WTC11 (cell line): ENCODE measurements at regions not wholly inside any gene's neighbourhood (a gene's known extent, or its start where the extent isn't known, plus 50 kb on each side); places are given as distances from the start of the nearest gene placed in this dataset.

Experiments used
- ATAC-seq: fragments of 200-7000 bp; cut with Tn5 transposase; 2 replicates; pipeline ENCODE4 v1.10.0; 2021; ENCODE audit warnings: mild to moderate bottlenecking, moderate library complexity
- CTCF ChIA-PET: fragments of 300-600 bp; sonication (Branson Sonifier 250); formaldehyde crosslinking; loops from one replicate; lab custom pipeline; 2021; ENCODE audit warnings: antibody characterized with exemption; lab: Charles Lee
- POLR2A ChIA-PET: fragments of 350-600 bp; sonication (Branson Sonifier 250); formaldehyde crosslinking; loops from one replicate; lab custom pipeline; 2021; ENCODE audit warnings: antibody characterized with exemption; lab: Charles Lee
- DNase-seq: peaks from one replicate; pipeline ENCODE4 v3.0.0; 2021; ENCODE audit warnings: low spot score
- H3K27ac Mint-ChIP-seq: 2 replicates; pipeline ENCODE4 v1.8.0; 2021; ENCODE audit warnings: mixed read lengths
- H3K27me3 Mint-ChIP-seq: 2 replicates; pipeline ENCODE4 v1.8.0; 2021; ENCODE audit warnings: low read depth, mild to moderate bottlenecking, moderate library complexity, mixed read lengths
- H3K36me3 Mint-ChIP-seq: 2 replicates; pipeline ENCODE4 v1.8.0; 2021; ENCODE audit warnings: mixed read lengths
- H3K4me1 Mint-ChIP-seq: 2 replicates; pipeline ENCODE4 v1.8.0; 2022; ENCODE audit warnings: mixed read lengths
- H3K4me3 Mint-ChIP-seq: 2 replicates; pipeline ENCODE4 v1.8.0; 2021; ENCODE audit warnings: mild to moderate bottlenecking, moderate library complexity, mixed read lengths
- H3K9me3 Mint-ChIP-seq: 2 replicates; pipeline ENCODE4 v1.8.0; 2021; ENCODE audit warnings: mixed read lengths
- ATF6 ChIP-seq: sonication (generic); formaldehyde crosslinking; IDR thresholded peaks from 2 replicates; pipeline ENCODE4 v1.8.1; 2023; ENCODE audit warnings: mild to moderate bottlenecking, missing genetic modification reagents
- CREM ChIP-seq: sonication (generic); formaldehyde crosslinking; IDR thresholded peaks from 2 replicates; pipeline ENCODE4 v1.8.1; 2022; ENCODE audit warnings: mild to moderate bottlenecking, missing genetic modification reagents, moderate library complexity
- CTCF ChIP-seq: fragments of 200-600 bp; IDR thresholded peaks from 2 replicates; pipeline ENCODE4 v1.8.0; 2022; ENCODE audit warnings: antibody characterized with exemption
- FOXJ3 ChIP-seq: sonication (generic); formaldehyde crosslinking; IDR thresholded peaks from 2 replicates; pipeline ENCODE4 v1.9.0; 2021; ENCODE audit warnings: missing genetic modification reagents, mild to moderate bottlenecking, borderline replicate concordance
- FOXP1 ChIP-seq: sonication (generic); formaldehyde crosslinking; IDR thresholded peaks from 2 replicates; pipeline ENCODE4 v1.8.0; 2022; ENCODE audit warnings: missing genetic modification reagents, mild to moderate bottlenecking, moderate library complexity, borderline replicate concordance
- GABPB1 ChIP-seq: sonication (generic); formaldehyde crosslinking; IDR thresholded peaks from 2 replicates; pipeline ENCODE4 v1.8.1; 2023; ENCODE audit warnings: mild to moderate bottlenecking, missing genetic modification reagents
- GTF2I ChIP-seq: fragments of 250-450 bp; sonication (Bioruptor Pico); conservative IDR thresholded peaks from 2 replicates; pipeline ENCODE4 v1.4.0; 2021; ENCODE audit warnings: mild to moderate bottlenecking
- MAX ChIP-seq: sonication (generic); formaldehyde crosslinking; IDR thresholded peaks from 2 replicates; pipeline ENCODE4 v1.8.0; 2022; ENCODE audit warnings: mild to moderate bottlenecking, missing genetic modification reagents
- NR1H2 ChIP-seq: sonication (generic); formaldehyde crosslinking; IDR thresholded peaks from 2 replicates; pipeline ENCODE4 v1.9.0; 2021; ENCODE audit warnings: mild to moderate bottlenecking, moderate library complexity, missing genetic modification reagents
- NR2C2 ChIP-seq: sonication (generic); formaldehyde crosslinking; IDR thresholded peaks from 2 replicates; pipeline ENCODE4 v1.8.0; 2022; ENCODE audit warnings: mild to moderate bottlenecking, missing genetic modification reagents
- RORB ChIP-seq: fragments of 250-450 bp; sonication (Bioruptor Pico); IDR thresholded peaks from 2 replicates; pipeline ENCODE4 v1.9.0; 2021; ENCODE audit warnings: mild to moderate bottlenecking
- SMAD3 ChIP-seq: sonication (generic); formaldehyde crosslinking; IDR thresholded peaks from 2 replicates; pipeline ENCODE4 v1.8.0; 2022; ENCODE audit warnings: missing genetic modification reagents, mild to moderate bottlenecking, borderline replicate concordance
- SMAD4 ChIP-seq: sonication (generic); formaldehyde crosslinking; IDR thresholded peaks from 2 replicates; pipeline ENCODE4 v1.8.0; 2022; ENCODE audit warnings: mild to moderate bottlenecking, missing genetic modification reagents
- SOX15 ChIP-seq: fragments of 250-450 bp; sonication (Bioruptor Pico); IDR thresholded peaks from 2 replicates; pipeline ENCODE4 v1.9.0; 2021; ENCODE audit warnings: mild to moderate bottlenecking
- TEAD1 ChIP-seq: sonication (generic); formaldehyde crosslinking; IDR thresholded peaks from 2 replicates; pipeline ENCODE4 v1.8.0; 2022; ENCODE audit warnings: mild to moderate bottlenecking, missing genetic modification reagents
- TEAD4 ChIP-seq: sonication (generic); formaldehyde crosslinking; IDR thresholded peaks from 2 replicates; pipeline ENCODE4 v1.8.0; 2022; ENCODE audit warnings: mild to moderate bottlenecking, missing genetic modification reagents
- USF1 ChIP-seq: sonication (generic); formaldehyde crosslinking; IDR thresholded peaks from 2 replicates; pipeline ENCODE4 v1.8.0; 2022; ENCODE audit warnings: mild to moderate bottlenecking, missing genetic modification reagents
- USF2 ChIP-seq: sonication (generic); formaldehyde crosslinking; IDR thresholded peaks from 2 replicates; pipeline ENCODE4 v1.8.1; 2023; ENCODE audit warnings: mild to moderate bottlenecking, missing genetic modification reagents, moderate library complexity
- ZMAT4 ChIP-seq: fragments of 250-450 bp; sonication (Bioruptor Pico); IDR thresholded peaks from 2 replicates; pipeline ENCODE4 v1.9.0; 2021; ENCODE audit warnings: mild to moderate bottlenecking
- ZNF317 ChIP-seq: sonication (generic); formaldehyde crosslinking; IDR thresholded peaks from 2 replicates; pipeline ENCODE4 v1.8.1; 2023; ENCODE audit warnings: low read depth, mild to moderate bottlenecking, moderate library complexity, missing genetic modification reagents, borderline replicate concordance
- ZNF671 ChIP-seq: fragments of 250-450 bp; sonication (Bioruptor Pico); IDR thresholded peaks from 2 replicates; pipeline ENCODE4 v1.8.0; 2021; ENCODE audit warnings: mild to moderate bottlenecking

GRCh38 chr1:58266242-58266641 is 280.3 kb downstream of the OMA1 start:
- no peak overlapping the region for H3K27ac Mint-ChIP-seq
- H3K36me3 Mint-ChIP-seq: no peaks in the 10 kb centered on the region
- H3K9me3 Mint-ChIP-seq: 0 out of 2 replicates have a peak, but pooled peaks cover 4% of the 10 kb centered on the region
- DNase-seq (no peak), ATAC-seq (no peak)
- CTCF ChIA-PET: interaction anchor here (0.6 kb wide), 1 partner anchor 630 kb away, joined by 4 read pairs; no protein-coding TSS in a partner anchor
- H3K4me3 Mint-ChIP-seq: no peak overlapping the region
- no peak for TF ChIP-seq SMAD4 (CRISPR knock-in tag)
- no peak for TF ChIP-seq ZMAT4 (CRISPR knock-in tag)
- no peak for TF ChIP-seq GABPB1 (CRISPR knock-in tag)
- TF ChIP-seq FOXP1 (CRISPR knock-in tag): no peak
- no peak for TF ChIP-seq NR2C2 (CRISPR knock-in tag)
- TF ChIP-seq, all 79 proteins: peak for 0
- Mint-ChIP-seq H3K27me3 (no peaks in the 10 kb centered on the region; the same call in 1 of the 2 replicates), H3K4me1 (no peaks in the 10 kb centered on the region)
- POLR2A ChIA-PET: no interaction called here

- DNase-seq (no peak), ATAC-seq (no peak)
- no peak for TF ChIP-seq SMAD3 (CRISPR knock-in tag)
- TF ChIP-seq TEAD1 (CRISPR knock-in tag): no peak
- no peak for TF ChIP-seq TEAD4 (CRISPR knock-in tag)
- TF ChIP-seq ZNF317: no peak
- TF ChIP-seq USF2 (CRISPR knock-in tag): no peak
- no peak for TF ChIP-seq CTCF
- TF ChIP-seq ZNF671 (CRISPR knock-in tag): no peak
- no peak for TF ChIP-seq FOXJ3
- TF ChIP-seq USF1 (CRISPR knock-in tag): no peak
- no peak for TF ChIP-seq GTF2I (CRISPR knock-in tag)
- TF ChIP-seq, all 79 proteins: peak for 0
- Mint-ChIP-seq H3K4me3 (no peak overlapping the region), H3K27ac (no peak overlapping the region), H3K36me3 (no peaks in the 10 kb centered on the region), H3K4me1 (no peaks in the 10 kb centered on the region), H3K27me3 (no peaks in the 10 kb centered on the region; the same call in 1 of the 2 replicates), H3K9me3 (0 out of 2 replicates have a peak, but pooled peaks cover 4% of the 10 kb centered on the region)
- POLR2A ChIA-PET: no interaction called here
- CTCF ChIA-PET: interaction anchor here (1.8 kb wide), 1 partner anchor 14 kb away, joined by 4 read pairs; no protein-coding TSS in a partner anchor
Observed at GRCh38 chr1:58264462-58264861, 282.1 kb downstream of the OMA1 start.

- DNase-seq (no peak), ATAC-seq (no peak)
- no peaks in the 10 kb centered on the region for H3K36me3 Mint-ChIP-seq
- ChIA-PET POLR2A (no interaction called here), CTCF (interaction anchor here (1.4 to 1.8 kb wide), 2 partner anchors 11 to 12 kb away, joined by 4 to 6 read pairs; no protein-coding TSS in a partner anchor)
- H3K4me1 Mint-ChIP-seq: no peaks in the 10 kb centered on the region
- no peaks in the 10 kb centered on the region for H3K9me3 Mint-ChIP-seq
- H3K4me3 Mint-ChIP-seq: no peak overlapping the region
- H3K27ac Mint-ChIP-seq: no peak overlapping the region
- no peak for TF ChIP-seq SOX15 (CRISPR knock-in tag)
- TF ChIP-seq CREM (CRISPR knock-in tag): no peak
- TF ChIP-seq SMAD4 (CRISPR knock-in tag): no peak
- no peak for TF ChIP-seq RORB (CRISPR knock-in tag)
- TF ChIP-seq ATF6 (CRISPR knock-in tag): no peak
- no peak for TF ChIP-seq NR1H2 (CRISPR knock-in tag)
- no peak for TF ChIP-seq MAX (CRISPR knock-in tag)
- no peak for TF ChIP-seq FOXP1 (CRISPR knock-in tag)
- H3K27me3 Mint-ChIP-seq: no peaks in the 10 kb centered on the region; the same call in 1 of the 2 replicates
Observed at GRCh38 chr1:58262702-58263101, 283.8 kb downstream of the OMA1 start.
